ENCODE measurements at regions not wholly inside any gene's neighbourhood (a gene's known extent, or its start where the extent isn't known, plus 50 kb on each side); places are given as distances from the start of the nearest gene placed in this dataset.

- DNase-seq: no peak
Measured at GRCh38 chr15:61621146-61621545, 392.0 kb upstream of the RORA start.

- no peak for DNase-seq
Measured at GRCh38 chr15:61620151-61620550, 391.0 kb upstream of the RORA start.

- DNase-seq: no peak
Measured at GRCh38 chr15:61613729-61614128, 384.6 kb upstream of the RORA start.

- DNase-seq: no peak
Measured at GRCh38 chr15:61613138-61613537, 384.0 kb upstream of the RORA start.

GRCh38 chr15:61612111-61612510, 383.0 kb upstream of the RORA start:
- DNase-seq: no peak

GRCh38 chr15:61605343-61605742, 376.2 kb upstream of the RORA start:
- no peak for DNase-seq

- no peak for DNase-seq
Measured at GRCh38 chr15:61598655-61599054, 369.6 kb upstream of the RORA start.

- DNase-seq: no peak
Measured at GRCh38 chr15:61584410-61584809, 355.3 kb upstream of the RORA start.

GRCh38 chr15:61582092-61582491, 353.0 kb upstream of the RORA start:
- DNase-seq: no peak

GRCh38 chr15:61575597-61575996, 346.5 kb upstream of the RORA start:
- DNase-seq: no peak

- DNase-seq: no peak
Measured at GRCh38 chr15:61571026-61571425, 341.9 kb upstream of the RORA start.

GRCh38 chr15:61564785-61565184, 335.7 kb upstream of the RORA start:
- DNase-seq: no peak

- no peak for DNase-seq
Measured at GRCh38 chr15:61558172-61559136, 329.4 kb upstream of the RORA start.

GRCh38 chr15:61556037-61556648, 327.0 kb upstream of the RORA start:
- DNase-seq: no peak

- no peak for DNase-seq
Measured at GRCh38 chr15:61549727-61550126, 320.6 kb upstream of the RORA start.

GRCh38 chr15:61545763-61546162, 316.7 kb upstream of the RORA start:
- DNase-seq: no peak

GRCh38 chr15:61541516-61541915, 312.4 kb upstream of the RORA start:
- no peak for DNase-seq

GRCh38 chr15:61537337-61537736, 308.2 kb upstream of the RORA start:
- no peak for DNase-seq

GRCh38 chr15:61534986-61535385, 305.9 kb upstream of the RORA start:
- DNase-seq: no peak

- DNase-seq: no peak
Measured at GRCh38 chr15:61530769-61531168, 301.7 kb upstream of the RORA start.

- no peak for DNase-seq
Measured at GRCh38 chr15:61528581-61528910, 299.4 kb upstream of the RORA start.

GRCh38 chr15:61527836-61528580, 298.9 kb upstream of the RORA start:
- no peak for DNase-seq

GRCh38 chr15:61524545-61524944, 295.4 kb upstream of the RORA start:
- no peak for DNase-seq

GRCh38 chr15:61524086-61524485, 295.0 kb upstream of the RORA start:
- DNase-seq: no peak

Measured in CD4-positive, alpha-beta T cell treated with Interleukin-12 subunit alpha and Interleukin-12 subunit beta, for 1 hour (primary cell).